Dermis blood vessel endothelial cell (primary cell): ENCODE measurements at regions not wholly inside any gene's neighbourhood (a gene's known extent, or its start where the extent isn't known, plus 50 kb on each side); places are given as distances from the start of the nearest gene placed in this dataset.
A peak's percentile ranks its signal among the peaks of the same experiment; 100 is the strongest.
"Not testable (repeated sequence)": the region's sequence is repeated elsewhere in the genome, so short reads cannot be mapped to it uniquely, and the experiment has no call there.

Experiments used
- DNase-seq: peaks from one replicate; pipeline ENCODE4 v3.0.0; 2010

GRCh38 chr2:87275974-87276629, 254.5 kb upstream of the PLGLB1 start:
- not testable (repeated sequence) for DNase-seq

- not testable (repeated sequence) for DNase-seq
Measured at GRCh38 chr2:87276673-87277072, 255.0 kb upstream of the PLGLB1 start.

- DNase-seq: not testable (repeated sequence)
Measured at GRCh38 chr2:87277734-87278133, 256.1 kb upstream of the PLGLB1 start.

- DNase-seq: not testable (repeated sequence)
Measured at GRCh38 chr2:87280596-87281355, 259.1 kb upstream of the PLGLB1 start.

GRCh38 chr2:87283735-87284470, 262.3 kb upstream of the PLGLB1 start:
- not testable (repeated sequence) for DNase-seq

GRCh38 chr2:87284471-87284772, 262.8 kb upstream of the PLGLB1 start:
- not testable (repeated sequence) for DNase-seq

- DNase-seq: not testable (repeated sequence)
Measured at GRCh38 chr2:87285139-87285538, 263.5 kb upstream of the PLGLB1 start.

- not testable (repeated sequence) for DNase-seq
Measured at GRCh38 chr2:87290566-87291307, 269.1 kb upstream of the PLGLB1 start.

- DNase-seq: not testable (repeated sequence)
Measured at GRCh38 chr2:87291400-87292200, 270.0 kb upstream of the PLGLB1 start.

- not testable (repeated sequence) for DNase-seq
Measured at GRCh38 chr2:87293931-87294594, 272.4 kb upstream of the PLGLB1 start.

- peak; percentile 92 for DNase-seq
Measured at GRCh38 chr2:87295135-87295534, 273.5 kb upstream of the PLGLB1 start.

GRCh38 chr2:87301349-87301748, 279.7 kb upstream of the PLGLB1 start:
- not testable (repeated sequence) for DNase-seq

GRCh38 chr2:87301871-87302270, 280.2 kb upstream of the PLGLB1 start:
- DNase-seq: not testable (repeated sequence)

GRCh38 chr2:87308621-87309020, 287.0 kb upstream of the PLGLB1 start:
- DNase-seq: not testable (repeated sequence)

- DNase-seq: not testable (repeated sequence)
Measured at GRCh38 chr2:87309785-87310184, 288.1 kb upstream of the PLGLB1 start.

GRCh38 chr2:87311896-87312441, 290.3 kb upstream of the PLGLB1 start:
- not testable (repeated sequence) for DNase-seq

GRCh38 chr2:87314622-87315021, 293.0 kb upstream of the PLGLB1 start:
- DNase-seq: not testable (repeated sequence)

GRCh38 chr2:87315183-87315902, 293.7 kb upstream of the PLGLB1 start:
- not testable (repeated sequence) for DNase-seq

GRCh38 chr2:87317193-87317592, 295.5 kb upstream of the PLGLB1 start:
- DNase-seq: peak; percentile 82

GRCh38 chr2:87318814-87319491, 297.3 kb upstream of the PLGLB1 start:
- DNase-seq: peak; percentile 67
